GM12878 (cell line): ENCODE measurements at regions not wholly inside any gene's neighbourhood (a gene's known extent, or its start where the extent isn't known, plus 50 kb on each side); places are given as distances from the start of the nearest gene placed in this dataset.

ENCODE experiments used
- ATAC-seq: fragments of 200-7000 bp; cut with Tn5 transposase; 3 replicates; pipeline ENCODE4 v1.9.1; 2020; ENCODE audit warnings: mild to moderate bottlenecking, moderate library complexity
- BruUV-seq: library from RNA; stranded (reverse); fragments of 400-500 nt; replicated peaks from 2 replicates; lab custom pipeline; 2021; lab: Mats Ljungman, UMichigan
- CTCF ChIA-PET: fragments of 300-600 bp; sonication (Branson Sonifier 250); formaldehyde crosslinking; extraction: SDS; loops from one replicate; lab custom pipeline; 2021; ENCODE audit warnings: inconsistent platforms; lab: Yijun Ruan, JAX
- POLR2A ChIA-PET: fragments of 350-600 bp; formaldehyde crosslinking; extraction: SDS; loops from one replicate; lab custom pipeline; 2021; ENCODE audit warnings: inconsistent platforms; lab: Charles Lee
- RAD21 ChIA-PET: fragments of 300-600 bp; sonication (Branson Sonifier 250); formaldehyde crosslinking; loops from one replicate; lab custom pipeline; 2023; ENCODE audit warnings: antibody characterized with exemption; ENCODE audit not compliant: unreplicated experiment; lab: Charles Lee
- SMC1A ChIA-PET: fragments of 300-600 bp; sonication (Branson Sonifier 250); formaldehyde crosslinking; loops from one replicate; lab custom pipeline; 2023; ENCODE audit not compliant: unreplicated experiment, uncharacterized antibody; lab: Charles Lee
- DNase-seq: peaks from one replicate; pipeline ENCODE4 v3.0.0-alpha.2; 2011; ENCODE audit warnings: low read depth, low spot score
- FAIRE-seq: peaks from 3 replicates; lab custom pipeline; 2011; peaks lifted over from hg19 to GRCh38; lab: Jason Lieb, UNC
- H2AFZ ChIP-seq: 2 replicates; pipeline ENCODE4 v1.6.0; 2011; ENCODE audit warnings: low read depth, low read length, control low read depth; ENCODE audit not compliant: control insufficient read depth
- H3K27ac ChIP-seq: 2 replicates; pipeline ENCODE4 v1.5.1; 2011; ENCODE audit warnings: control low read depth; ENCODE audit not compliant: control insufficient read depth, insufficient read depth
- H3K27me3 ChIP-seq, 2 experiments: replicated peaks in 1 of 2; 2 replicates each; pipeline versions ENCODE4 v1.6.0 to v1.6.1; 2011; ENCODE audit warnings: low read length in 1 of 2; ENCODE audit not compliant: control insufficient read depth in 2 of 2, insufficient read depth in 2 of 2
- H3K36me3 ChIP-seq, 2 experiments: 2 replicates each; pipeline ENCODE4 v1.5.1; 2011; ENCODE audit warnings: low read length in 1 of 2; ENCODE audit not compliant: control insufficient read depth in 2 of 2, insufficient read depth in 2 of 2
- H3K4me1 ChIP-seq: 2 replicates; pipeline ENCODE4 v1.6.1; 2011; ENCODE audit warnings: mild to moderate bottlenecking, low read length, moderate library complexity, mixed read lengths; ENCODE audit not compliant: control insufficient read depth, insufficient read depth
- H3K4me2 ChIP-seq: 2 replicates; pipeline ENCODE4 v1.6.0; 2011; ENCODE audit warnings: control low read depth; ENCODE audit not compliant: control insufficient read depth, insufficient read depth
- H3K4me3 ChIP-seq: fragments of 200-600 bp; sonication (generic); 2 replicates; pipeline ENCODE4 v1.5.1; 2016
- H3K79me2 ChIP-seq: 2 replicates; pipeline ENCODE4 v1.6.0; 2011; ENCODE audit warnings: low read length; ENCODE audit not compliant: control insufficient read depth, insufficient read depth
- H3K9ac ChIP-seq: 2 replicates; pipeline ENCODE4 v1.8.0; 2011; ENCODE audit warnings: low read length, control low read depth, mixed read lengths; ENCODE audit not compliant: control insufficient read depth, insufficient read depth
- H3K9me3 ChIP-seq: replicated peaks from 3 replicates; pipeline ENCODE4 v1.5.1; 2011; ENCODE audit warnings: mild to moderate bottlenecking, low read length; ENCODE audit not compliant: control insufficient read depth, insufficient read depth
- H4K20me1 ChIP-seq: 2 replicates; pipeline ENCODE4 v1.6.0; 2011; ENCODE audit not compliant: control insufficient read depth, insufficient read depth
- CBFB ChIP-seq: IDR thresholded peaks from 2 replicates; pipeline ENCODE4 v1.6.1; 2016; ENCODE audit warnings: antibody characterized with exemption, low read depth
- EGR1 ChIP-seq, 2 experiments: IDR thresholded peaks; 1 replicate in 1 of 2; 2 replicates in 1 of 2; pipeline ENCODE4 v1.6.1; 2011 to 2012; ENCODE audit warnings: low read depth in 2 of 2, low read length in 2 of 2, borderline replicate concordance in 1 of 2, mild to moderate bottlenecking in 1 of 2, moderate library complexity in 1 of 2
- GABPA ChIP-seq: IDR thresholded peaks from 2 replicates; pipeline ENCODE4 v1.6.1; 2014; ENCODE audit warnings: antibody characterized with exemption, low read depth, mild to moderate bottlenecking, inconsistent platforms
- NFXL1 ChIP-seq: fragments of 450-650 bp; IDR thresholded peaks from 2 replicates; pipeline ENCODE4 v1.6.1; 2017; ENCODE audit warnings: antibody characterized with exemption, mild to moderate bottlenecking, borderline replicate concordance
- NFYB ChIP-seq: IDR thresholded peaks from 2 replicates; pipeline ENCODE4 v1.6.1; 2011; ENCODE audit warnings: low read depth, mild to moderate bottlenecking, low read length, improper control_type of control experiment, moderate library complexity; ENCODE audit not compliant: insufficient read depth
- POLR2AphosphoS5 ChIP-seq: IDR thresholded peaks from 2 replicates; pipeline ENCODE4 v1.6.1; 2011; ENCODE audit warnings: mild to moderate bottlenecking, low read length, inconsistent platforms
- WGBS: methylation state at CpG from one replicate; pipeline ENCODE4 v1.1.6; 2016; ENCODE audit warnings: low lambda C conversion rate; ENCODE audit not compliant: insufficient replicate concordance, insufficient coverage; ENCODE audit errors: missing lambda C conversion rate; 5-methylcytosine and 5-hydroxymethylcytosine counted together
- in situ Hi-C: fragments of 300-500 bp; cut with MboI; formaldehyde crosslinking; loops from 9 replicates; pipeline ENCODE4 v1.14.3; 2018; ENCODE audit warnings: mixed read lengths
- intact Hi-C: fragments of 100-400 bp; cut with micrococcal nuclease; formaldehyde crosslinking; loops from one replicate; pipeline ENCODE4 v1.14.2; 2022; ENCODE audit not compliant: unreplicated experiment
- TF ChIP-seq, protein P1 (sequence below): fragments of 150-350 bp; IDR thresholded peaks from 2 replicates; pipeline ENCODE4 v1.6.1; 2014; ENCODE audit warnings: mild to moderate bottlenecking, low read depth, low read length
- TF ChIP-seq, protein P2 (sequence below): IDR thresholded peaks from 2 replicates; pipeline ENCODE4 v1.6.1; 2011; ENCODE audit warnings: borderline replicate concordance, low read depth, mild to moderate bottlenecking, moderate library complexity, low read length; ENCODE audit not compliant: insufficient read depth, poor library complexity, severe bottlenecking

DNA sequence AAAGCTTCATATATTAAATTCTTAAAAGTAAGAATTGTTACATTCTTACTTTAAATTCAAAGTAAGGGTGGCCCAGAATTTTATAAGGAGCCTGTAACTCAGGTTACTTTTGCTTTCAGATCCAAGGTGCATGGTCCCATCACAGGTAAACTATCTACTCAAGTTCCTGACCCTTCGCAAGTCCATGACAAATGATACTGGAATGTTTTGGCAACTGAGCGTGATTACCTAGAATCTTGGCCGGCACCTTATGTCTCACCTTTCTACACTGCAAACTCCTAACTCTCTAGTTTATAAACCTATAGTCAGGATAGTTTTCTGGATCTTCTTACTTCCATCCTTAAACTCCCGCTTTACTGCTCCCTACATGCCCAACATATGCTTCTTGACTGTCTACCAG is 67.9 kb upstream of the HMGN3 start:
- in situ Hi-C loops (no loop called here), intact Hi-C loops (no loop called here)
- H3K9ac ChIP-seq: no peak overlapping the region
- no peaks in the 10 kb centered on the region for H4K20me1 ChIP-seq
- H3K4me1 ChIP-seq: no peaks in the 10 kb centered on the region
- H3K27me3 ChIP-seq: no peaks in the 10 kb centered on the region
- POLR2A ChIA-PET: no interaction called here
- ATAC-seq (no peak), FAIRE-seq (no peak), DNase-seq (no peak)
- H3K36me3 ChIP-seq: no peaks in the 10 kb centered on the region
- CTCF ChIA-PET: no interaction called here
- BruUV-seq: no TSS peak
- TF ChIP-seq NFXL1 (no peak), CBFB (no peak), NFYB (no peak), EGR1 (IDR thresholded peaks at IDR 0.05; ENCODE audit: borderline replicate concordance in 1 of 2, low read depth in 2 of 2, low read length in 2 of 2) (no peak), GABPA (no peak), POLR2AphosphoS5 (no peak)
- TF ChIP-seq, protein P1, sequence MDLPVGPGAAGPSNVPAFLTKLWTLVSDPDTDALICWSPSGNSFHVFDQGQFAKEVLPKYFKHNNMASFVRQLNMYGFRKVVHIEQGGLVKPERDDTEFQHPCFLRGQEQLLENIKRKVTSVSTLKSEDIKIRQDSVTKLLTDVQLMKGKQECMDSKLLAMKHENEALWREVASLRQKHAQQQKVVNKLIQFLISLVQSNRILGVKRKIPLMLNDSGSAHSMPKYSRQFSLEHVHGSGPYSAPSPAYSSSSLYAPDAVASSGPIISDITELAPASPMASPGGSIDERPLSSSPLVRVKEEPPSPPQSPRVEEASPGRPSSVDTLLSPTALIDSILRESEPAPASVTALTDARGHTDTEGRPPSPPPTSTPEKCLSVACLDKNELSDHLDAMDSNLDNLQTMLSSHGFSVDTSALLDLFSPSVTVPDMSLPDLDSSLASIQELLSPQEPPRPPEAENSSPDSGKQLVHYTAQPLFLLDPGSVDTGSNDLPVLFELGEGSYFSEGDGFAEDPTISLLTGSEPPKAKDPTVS: no peak
- TF ChIP-seq, protein P2, sequence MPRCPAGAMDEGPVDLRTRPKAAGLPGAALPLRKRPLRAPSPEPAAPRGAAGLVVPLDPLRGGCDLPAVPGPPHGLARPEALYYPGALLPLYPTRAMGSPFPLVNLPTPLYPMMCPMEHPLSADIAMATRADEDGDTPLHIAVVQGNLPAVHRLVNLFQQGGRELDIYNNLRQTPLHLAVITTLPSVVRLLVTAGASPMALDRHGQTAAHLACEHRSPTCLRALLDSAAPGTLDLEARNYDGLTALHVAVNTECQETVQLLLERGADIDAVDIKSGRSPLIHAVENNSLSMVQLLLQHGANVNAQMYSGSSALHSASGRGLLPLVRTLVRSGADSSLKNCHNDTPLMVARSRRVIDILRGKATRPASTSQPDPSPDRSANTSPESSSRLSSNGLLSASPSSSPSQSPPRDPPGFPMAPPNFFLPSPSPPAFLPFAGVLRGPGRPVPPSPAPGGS: no peak
- H3K79me2 ChIP-seq: no peaks in the 10 kb centered on the region
- H3K9me3 ChIP-seq: no peaks in the 10 kb centered on the region; the same call in 2 of the 3 replicates
- H2AFZ ChIP-seq: no peak overlapping the region
- SMC1A ChIA-PET: no interaction called here
- 84% methylated on average over 4 of the region's 4 CpGs for WGBS
- no peak overlapping the region for H3K4me3 ChIP-seq
- no peak overlapping the region for H3K27ac ChIP-seq
- H3K4me2 ChIP-seq: no peak overlapping the region
- RAD21 ChIA-PET: no interaction called here
